Dendritic cell treated with granulocyte-macrophage colony-stimulating factor and Interleukin-4, amounts not matched to agents 40 ng/mL and 50 ng/mL, for 4 days (primary cell): ENCODE measurements at regions not wholly inside any gene's neighbourhood (a gene's known extent, or its start where the extent isn't known, plus 50 kb on each side); places are given as distances from the start of the nearest gene placed in this dataset.
"Not testable (repeated sequence)": the region's sequence is repeated elsewhere in the genome, so short reads cannot be mapped to it uniquely, and the experiment has no call there.

Experiments used
- H3K27ac Mint-ChIP-seq: one replicate; pipeline ENCODE4 v1.8.0; 2022; ENCODE audit warnings: mild to moderate bottlenecking, mixed read lengths
- H3K27me3 Mint-ChIP-seq: one replicate; pipeline ENCODE4 v1.8.0; 2022; ENCODE audit warnings: mild to moderate bottlenecking, mixed read lengths
- H3K36me3 Mint-ChIP-seq: one replicate; pipeline ENCODE4 v1.8.0; 2022; ENCODE audit warnings: low read depth, mixed read lengths
- H3K4me1 Mint-ChIP-seq: one replicate; pipeline ENCODE4 v1.8.0; 2022; ENCODE audit warnings: low read depth, mixed read lengths
- H3K4me3 Mint-ChIP-seq: one replicate; pipeline ENCODE4 v1.8.0; 2022; ENCODE audit warnings: mild to moderate bottlenecking, moderate library complexity, mixed read lengths
- H3K9me3 Mint-ChIP-seq: one replicate; pipeline ENCODE4 v1.8.0; 2022; ENCODE audit warnings: mixed read lengths
- intact Hi-C: fragments of 100-400 bp; cut with micrococcal nuclease; formaldehyde crosslinking; loops from one replicate; pipeline ENCODE4 v1.15.0; 2022

GRCh38 chr4:3627967-3628867 is 96.0 kb upstream of the LRPAP1 start:
- intact Hi-C loops, H3K27ac Mint-ChIP-seq, H3K36me3 Mint-ChIP-seq, H3K4me3 Mint-ChIP-seq, H3K9me3 Mint-ChIP-seq: not testable (repeated sequence)
- H3K27me3 Mint-ChIP-seq, result peaks cover 26% of the 10 kb centered on the region
- peaks cover 18% of the 10 kb centered on the region for H3K4me1 Mint-ChIP-seq

GRCh38 chr4:3627456-3627855 is 95.2 kb upstream of the LRPAP1 start:
- H3K36me3 Mint-ChIP-seq, intact Hi-C loops, H3K27ac Mint-ChIP-seq, H3K9me3 Mint-ChIP-seq, H3K4me3 Mint-ChIP-seq: not testable (repeated sequence)
- peaks cover 28% of the 10 kb centered on the region for H3K27me3 Mint-ChIP-seq
- H3K4me1 Mint-ChIP-seq, result peaks cover 18% of the 10 kb centered on the region

- H3K36me3 Mint-ChIP-seq, H3K4me3 Mint-ChIP-seq, H3K27ac Mint-ChIP-seq, H3K9me3 Mint-ChIP-seq, intact Hi-C loops: not testable (repeated sequence)
- Mint-ChIP-seq H3K27me3 (peaks cover 36% of the 10 kb centered on the region), H3K4me1 (peaks cover 18% of the 10 kb centered on the region)
These were observed 94.1 kb upstream of the LRPAP1 start for GRCh38 chr4:3626131-3626884.

- Mint-ChIP-seq H3K4me1 (peaks cover 18% of the 10 kb centered on the region), H3K27me3 (peaks cover 37% of the 10 kb centered on the region)
- H3K36me3 Mint-ChIP-seq, H3K9me3 Mint-ChIP-seq, intact Hi-C loops, H3K4me3 Mint-ChIP-seq, H3K27ac Mint-ChIP-seq: not testable (repeated sequence)
These were observed 93.2 kb upstream of the LRPAP1 start for GRCh38 chr4:3625286-3625875.

- Mint-ChIP-seq H3K27me3 (peaks cover 36% of the 10 kb centered on the region), H3K4me1 (peaks cover 23% of the 10 kb centered on the region)
- H3K9me3 Mint-ChIP-seq, H3K4me3 Mint-ChIP-seq, intact Hi-C loops, H3K27ac Mint-ChIP-seq, H3K36me3 Mint-ChIP-seq: not testable (repeated sequence)
These were observed 91.6 kb upstream of the LRPAP1 start for GRCh38 chr4:3623809-3624329.

- H3K36me3 Mint-ChIP-seq, result no peaks in the 10 kb centered on the region
- H3K27me3 Mint-ChIP-seq, result peaks cover 40% of the 10 kb centered on the region
- H3K27ac Mint-ChIP-seq, result no peak overlapping the region
- H3K9me3 Mint-ChIP-seq, result peaks cover 10% of the 10 kb centered on the region
- intact Hi-C loops, result no loop called here
- peaks cover 23% of the 10 kb centered on the region for H3K4me1 Mint-ChIP-seq
- no peak overlapping the region for H3K4me3 Mint-ChIP-seq
These were observed 90.9 kb upstream of the LRPAP1 start for GRCh38 chr4:3623106-3623505.

GRCh38 chr4:3620365-3620764 is 88.1 kb upstream of the LRPAP1 start:
- H3K36me3 Mint-ChIP-seq, intact Hi-C loops, H3K27ac Mint-ChIP-seq, H3K4me3 Mint-ChIP-seq: not testable (repeated sequence)
- peaks cover 46% of the 10 kb centered on the region for H3K27me3 Mint-ChIP-seq
- peaks cover 12% of the 10 kb centered on the region for H3K9me3 Mint-ChIP-seq
- peaks cover 22% of the 10 kb centered on the region for H3K4me1 Mint-ChIP-seq

GRCh38 chr4:3619698-3620097 is 87.5 kb upstream of the LRPAP1 start:
- Mint-ChIP-seq H3K4me1 (peaks cover 15% of the 10 kb centered on the region), H3K9me3 (peaks cover 12% of the 10 kb centered on the region), H3K27me3 (peaks cover 41% of the 10 kb centered on the region)
- H3K36me3 Mint-ChIP-seq, H3K4me3 Mint-ChIP-seq, H3K27ac Mint-ChIP-seq, intact Hi-C loops: not testable (repeated sequence)

GRCh38 chr4:3618341-3618740 is 86.1 kb upstream of the LRPAP1 start:
- H3K4me3 Mint-ChIP-seq, intact Hi-C loops, H3K27ac Mint-ChIP-seq, H3K4me1 Mint-ChIP-seq, H3K36me3 Mint-ChIP-seq: not testable (repeated sequence)
- Mint-ChIP-seq H3K27me3 (peaks cover 33% of the 10 kb centered on the region), H3K9me3 (peaks cover 13% of the 10 kb centered on the region)

GRCh38 chr4:3615386-3616286 is 83.4 kb upstream of the LRPAP1 start:
- peaks cover 27% of the 10 kb centered on the region for H3K9me3 Mint-ChIP-seq
- intact Hi-C loops, result no loop called here
- peaks cover 22% of the 10 kb centered on the region for H3K27me3 Mint-ChIP-seq

GRCh38 chr4:3614731-3614980 is 82.4 kb upstream of the LRPAP1 start:
- Mint-ChIP-seq H3K27ac (no peak overlapping the region), H3K9me3 (peaks cover 37% of the 10 kb centered on the region), H3K4me3 (no peak overlapping the region), H3K27me3 (peaks cover 15% of the 10 kb centered on the region), H3K36me3 (no peaks in the 10 kb centered on the region), H3K4me1 (no peaks in the 10 kb centered on the region)
- intact Hi-C loops, result no loop called here

More at GRCh38 chr4:3615386-3616286, 83.4 kb upstream of the LRPAP1 start:
- Mint-ChIP-seq H3K27ac (no peak overlapping the region), H3K4me3 (no peak overlapping the region), H3K4me1 (peaks cover 5% of the 10 kb centered on the region), H3K36me3 (no peaks in the 10 kb centered on the region)

- peaks cover 38% of the 10 kb centered on the region for H3K9me3 Mint-ChIP-seq
- peaks cover 15% of the 10 kb centered on the region for H3K27me3 Mint-ChIP-seq
- no peaks in the 10 kb centered on the region for H3K36me3 Mint-ChIP-seq
- intact Hi-C loops, result no loop called here
- H3K27ac Mint-ChIP-seq, result no peak overlapping the region
- no peak overlapping the region for H3K4me3 Mint-ChIP-seq
- H3K4me1 Mint-ChIP-seq, result no peaks in the 10 kb centered on the region
These were observed 81.9 kb upstream of the LRPAP1 start for GRCh38 chr4:3613967-3614730.

GRCh38 chr4:3612934-3613333 is 80.7 kb upstream of the LRPAP1 start:
- H3K9me3 Mint-ChIP-seq, result peaks cover 27% of the 10 kb centered on the region
- no peak overlapping the region for H3K4me3 Mint-ChIP-seq
- H3K36me3 Mint-ChIP-seq, result no peaks in the 10 kb centered on the region
- H3K27me3 Mint-ChIP-seq, result peaks cover 11% of the 10 kb centered on the region
- H3K27ac Mint-ChIP-seq, result no peak overlapping the region
- no peaks in the 10 kb centered on the region for H3K4me1 Mint-ChIP-seq
- intact Hi-C loops, result no loop called here
